Hepatocyte (in vitro differentiated cells): ENCODE measurements at regions not wholly inside any gene's neighbourhood (a gene's known extent, or its start where the extent isn't known, plus 50 kb on each side); places are given as distances from the start of the nearest gene placed in this dataset.

ENCODE experiments used
- DNase-seq: peaks from one replicate; pipeline ENCODE4 v3.0.0-alpha.2; 2016; ENCODE audit warnings: low spot score
- H2AFZ ChIP-seq: fragments of 200-600 bp; sonication (generic); 2 replicates; pipeline ENCODE4 v1.6.0; 2016; ENCODE audit warnings: antibody characterized with exemption, mild to moderate bottlenecking
- H3K27ac ChIP-seq: fragments of 200-600 bp; sonication (generic); 2 replicates; pipeline ENCODE4 v1.5.1; 2016; ENCODE audit warnings: mild to moderate bottlenecking
- H3K27me3 ChIP-seq: fragments of 200-600 bp; sonication (generic); 2 replicates; pipeline ENCODE4 v1.6.1; 2016
- H3K36me3 ChIP-seq: fragments of 200-600 bp; sonication (generic); replicated peaks from 2 replicates; pipeline ENCODE4 v1.5.1; 2016; ENCODE audit warnings: low read depth; ENCODE audit not compliant: insufficient read depth
- H3K4me1 ChIP-seq: fragments of 200-600 bp; sonication (generic); 2 replicates; pipeline ENCODE4 v1.5.1; 2016; ENCODE audit warnings: mild to moderate bottlenecking, moderate library complexity; ENCODE audit not compliant: insufficient read depth
- H3K4me2 ChIP-seq: fragments of 200-600 bp; sonication (generic); 2 replicates; pipeline ENCODE4 v1.6.0; 2016
- H3K4me3 ChIP-seq: fragments of 200-600 bp; sonication (generic); 2 replicates; pipeline ENCODE4 v1.5.1; 2016; ENCODE audit warnings: mild to moderate bottlenecking
- H3K79me2 ChIP-seq: fragments of 200-600 bp; sonication (generic); 2 replicates; pipeline ENCODE4 v1.6.0; 2017; ENCODE audit warnings: mild to moderate bottlenecking
- H3K9me2 ChIP-seq: fragments of 200-600 bp; sonication (generic); replicated peaks from 2 replicates; pipeline ENCODE4 v1.6.0; 2017; ENCODE audit warnings: mild to moderate bottlenecking; ENCODE audit not compliant: insufficient read depth
- H3K9me3 ChIP-seq: fragments of 200-600 bp; sonication (generic); 2 replicates; pipeline ENCODE4 v1.5.1; 2016; ENCODE audit warnings: low read depth, mild to moderate bottlenecking
- H4K20me1 ChIP-seq: fragments of 200-600 bp; sonication (generic); 2 replicates; pipeline ENCODE4 v1.6.0; 2016; ENCODE audit warnings: mild to moderate bottlenecking; ENCODE audit not compliant: insufficient read depth, poor library complexity, severe bottlenecking
- CTCF ChIP-seq: fragments of 200-600 bp; sonication (generic); IDR thresholded peaks from 2 replicates; pipeline ENCODE4 v1.5.1; 2016; ENCODE audit warnings: antibody characterized with exemption, mild to moderate bottlenecking; ENCODE audit not compliant: poor library complexity
- EZH2 ChIP-seq: fragments of 200-600 bp; sonication (generic); IDR thresholded peaks from 2 replicates; pipeline ENCODE4 v1.6.1; 2016; ENCODE audit warnings: antibody characterized with exemption, mild to moderate bottlenecking, borderline replicate concordance
- EZH2phosphoT487 ChIP-seq: fragments of 200-600 bp; sonication (generic); IDR thresholded peaks from one replicate; pipeline ENCODE4 v1.6.1; 2018; ENCODE audit warnings: antibody characterized with exemption, mild to moderate bottlenecking, low read depth, moderate library complexity; ENCODE audit not compliant: unreplicated experiment, severe bottlenecking
- WGBS: methylation state at CpG from one replicate; pipeline ENCODE4 v1.1.6; 2016; ENCODE audit warnings: low lambda C conversion rate; ENCODE audit errors: missing lambda C conversion rate; 5-methylcytosine and 5-hydroxymethylcytosine counted together

GRCh38 chr20:7742479-7742878, 197.8 kb downstream of the HAO1 start:
- Histone ChIP-seq H3K4me3 (no peak overlapping the region), H3K27ac (no peak overlapping the region), H4K20me1 (no peaks in the 10 kb centered on the region), H3K36me3 (no peaks in the 10 kb centered on the region), H3K4me1 (no peaks in the 10 kb centered on the region), H2AFZ (no peak overlapping the region), H3K9me2 (no peaks in the 10 kb centered on the region), H3K9me3 (no peaks in the 10 kb centered on the region), H3K27me3 (no peaks in the 10 kb centered on the region), H3K4me2 (no peak overlapping the region), H3K79me2 (no peaks in the 10 kb centered on the region)
- TF ChIP-seq CTCF (no peak), EZH2 (no peak), EZH2phosphoT487 (no peak)
- peak; percentile 29 for DNase-seq
- WGBS = 63% methylated on average over 2 of the region's 2 CpGs

- H3K9me3 ChIP-seq = no peaks in the 10 kb centered on the region
- H3K4me3 ChIP-seq = no peak overlapping the region
- H3K27ac ChIP-seq = no peak overlapping the region
- H3K27me3 ChIP-seq = no peaks in the 10 kb centered on the region
- no peak for TF ChIP-seq EZH2phosphoT487
- TF ChIP-seq EZH2 = no peak
- H3K79me2 ChIP-seq = no peaks in the 10 kb centered on the region
- no peaks in the 10 kb centered on the region for H3K4me1 ChIP-seq
- no peaks in the 10 kb centered on the region for H3K36me3 ChIP-seq
- no peak overlapping the region for H2AFZ ChIP-seq
- H3K9me2 ChIP-seq = no peaks in the 10 kb centered on the region
- H4K20me1 ChIP-seq = no peaks in the 10 kb centered on the region
- no peak overlapping the region for H3K4me2 ChIP-seq
- peak; percentile 11 for DNase-seq
- WGBS = 71% methylated on average over 1 of the region's 1 CpG
Observed at GRCh38 chr20:7744411-7744810, 195.8 kb downstream of the HAO1 start.

GRCh38 chr20:7748624-7749023, 191.6 kb downstream of the HAO1 start:
- no peaks in the 10 kb centered on the region for H3K9me3 ChIP-seq
- no peak for DNase-seq
- H3K27me3 ChIP-seq = no peaks in the 10 kb centered on the region
- H4K20me1 ChIP-seq = no peaks in the 10 kb centered on the region
- no peaks in the 10 kb centered on the region for H3K9me2 ChIP-seq
- H3K4me1 ChIP-seq = no peaks in the 10 kb centered on the region
- no peak overlapping the region for H3K4me2 ChIP-seq
- no peak overlapping the region for H3K27ac ChIP-seq
- no peak for TF ChIP-seq EZH2
- no peak for TF ChIP-seq CTCF
- no peak for TF ChIP-seq EZH2phosphoT487
- no peak overlapping the region for H2AFZ ChIP-seq
- H3K79me2 ChIP-seq = no peaks in the 10 kb centered on the region
- H3K4me3 ChIP-seq = no peak overlapping the region
- no peaks in the 10 kb centered on the region for H3K36me3 ChIP-seq

- Histone ChIP-seq H2AFZ (no peak overlapping the region), H3K27me3 (no peaks in the 10 kb centered on the region), H3K36me3 (no peaks in the 10 kb centered on the region), H4K20me1 (no peaks in the 10 kb centered on the region), H3K79me2 (no peaks in the 10 kb centered on the region), H3K9me2 (no peaks in the 10 kb centered on the region), H3K27ac (no peak overlapping the region), H3K4me2 (no peak overlapping the region), H3K4me3 (no peak overlapping the region), H3K4me1 (no peaks in the 10 kb centered on the region), H3K9me3 (no peaks in the 10 kb centered on the region)
- WGBS = 94% methylated on average over 1 of the region's 1 CpG
- no peak for DNase-seq
- TF ChIP-seq EZH2phosphoT487 (no peak), CTCF (no peak), EZH2 (no peak)
Observed at GRCh38 chr20:7754102-7754501, 186.2 kb downstream of the HAO1 start.
